ENCODE measurements at regions not wholly inside any gene's neighbourhood (a gene's known extent, or its start where the extent isn't known, plus 50 kb on each side); places are given as distances from the start of the nearest gene placed in this dataset.
A peak's percentile ranks its signal among the peaks of the same experiment; 100 is the strongest.

- TF ChIP-seq CHD7 (IDR thresholded peaks at IDR 0.05; ENCODE audit: low read depth, low read length) (no peak), ZNF444 (CRISPR knock-in tag; IDR thresholded peaks at IDR 0.05) (no peak), UBTF (IDR thresholded peaks at IDR 0.05; ENCODE audit: borderline replicate concordance in 1 of 2, low read depth in 2 of 2, low read length in 2 of 2) (no peak), THAP7 (CRISPR knock-in tag; IDR thresholded peaks at IDR 0.05) (no peak), CGGBP1 (CRISPR knock-in tag; IDR thresholded peaks at IDR 0.05) (no peak), HMG20A (CRISPR knock-in tag; conservative IDR thresholded peaks at IDR 0.05) (no peak), JUND (IDR thresholded peaks at IDR 0.05; ENCODE audit: borderline replicate concordance, low read depth, low read length) (no peak), JUND (tag; IDR thresholded peaks at IDR 0.05; ENCODE audit: borderline replicate concordance, low read depth, low read length) (no peak), ZNF12 (CRISPR knock-in tag; IDR thresholded peaks at IDR 0.05) (no peak), DACH1 (IDR thresholded peaks at IDR 0.05; ENCODE audit: partially characterized antibody) (no peak), FIP1L1 (IDR thresholded peaks at IDR 0.05; ENCODE audit: low read depth, low read length, poor library complexity, severe bottlenecking) (no peak), ATF3 (IDR thresholded peaks at IDR 0.05) (0 out of 2 replicates have a peak, but pooled peaks have one; percentile 16), ATF3 (CRISPR knock-in tag; conservative IDR thresholded peaks at IDR 0.05) (no peak)
Measured at GRCh38 chr9:95627802-95628201, 111.0 kb upstream of the PTCH1 start (continued).

All from K562 (cell line).